ENCODE measurements at regions not wholly inside any gene's neighbourhood (a gene's known extent, or its start where the extent isn't known, plus 50 kb on each side); places are given as distances from the start of the nearest gene placed in this dataset.

- TF ChIP-seq ZNF449 (tag by site-specific recombination; IDR thresholded peaks at IDR 0.05) (no peak), ZNF521 (tag by site-specific recombination; IDR thresholded peaks at IDR 0.05) (no peak), PRDM1 (tag by site-specific recombination; IDR thresholded peaks at IDR 0.05) (no peak), BCL11A (tag by site-specific recombination; IDR thresholded peaks at IDR 0.05; ENCODE audit: low read depth) (no peak), ZNF654 (tag by site-specific recombination; IDR thresholded peaks at IDR 0.05; ENCODE audit: low read depth) (no peak), WT1 (tag by site-specific recombination; IDR thresholded peaks at IDR 0.05) (no peak), PBX3 (CRISPR knock-in tag; IDR thresholded peaks at IDR 0.05) (no peak), ZNF169 (tag by site-specific recombination; IDR thresholded peaks at IDR 0.05) (no peak)
Measured at GRCh38 chr2:18432999-18433398, 127.5 kb downstream of the RDH14 start (continued).

- no peaks in the 10 kb centered on the region for H3K36me3 ChIP-seq (ENCODE audit: control insufficient read depth in 2 of 2, insufficient read depth in 1 of 2, low read length in 2 of 2)
- CTCF ChIA-PET = interaction anchor here (0.8 kb wide), 1 partner anchor 90 kb away, joined by 3 read pairs; no protein-coding TSS in a partner anchor
- POLR2A ChIA-PET = no interaction called here
Measured at GRCh38 chr2:18430996-18431748, 129.3 kb downstream of the RDH14 start.

GRCh38 chr2:18428516-18428915 lies 131.9 kb downstream of the RDH14 start:
- ChIA-PET POLR2A (no interaction called here), CTCF (no interaction called here)
- no peak overlapping the region for H3K27ac ChIP-seq (ENCODE audit: extremely low read depth, low read depth, low read length)
- no peaks in the 10 kb centered on the region for H3K9me3 ChIP-seq (ENCODE audit: control insufficient read depth, insufficient read depth, low read depth, low read length)
- H3K4me1 ChIP-seq (ENCODE audit: control insufficient read depth, insufficient read depth, low read length) = no peaks in the 10 kb centered on the region
- H3K4me3 ChIP-seq (ENCODE audit: low read depth, low read length) = no peak overlapping the region
- TF ChIP-seq ZBTB6 (tag by site-specific recombination; IDR thresholded peaks at IDR 0.05) (no peak), ZNF211 (tag by site-specific recombination; IDR thresholded peaks at IDR 0.05; ENCODE audit: low read depth) (no peak), KLF17 (tag by site-specific recombination; IDR thresholded peaks at IDR 0.05) (no peak), KLF16 (tag by site-specific recombination; IDR thresholded peaks at IDR 0.05) (no peak), ZNF132 (tag by site-specific recombination; IDR thresholded peaks at IDR 0.05; ENCODE audit: borderline replicate concordance) (no peak), EGR2 (tag by site-specific recombination; IDR thresholded peaks at IDR 0.05; ENCODE audit: low read depth) (no peak), HOXC10 (CRISPR knock-in tag; IDR thresholded peaks at IDR 0.05) (no peak), ZFHX2 (tag by site-specific recombination; conservative IDR thresholded peaks at IDR 0.05) (no peak), CTCF (tag by site-specific recombination; IDR thresholded peaks at IDR 0.05) (no peak), ZNF624 (tag by site-specific recombination; IDR thresholded peaks at IDR 0.05) (no peak), ZNF16 (tag by site-specific recombination; IDR thresholded peaks at IDR 0.05; ENCODE audit: low read depth) (no peak), ZNF558 (tag by site-specific recombination; IDR thresholded peaks at IDR 0.05) (no peak), ZNF221 (tag by site-specific recombination; IDR thresholded peaks at IDR 0.05; ENCODE audit: borderline replicate concordance) (no peak), KLF8 (tag by site-specific recombination; IDR thresholded peaks at IDR 0.05) (no peak), SP2 (tag by site-specific recombination; IDR thresholded peaks at IDR 0.05) (no peak)
- H3K36me3 ChIP-seq (ENCODE audit: control insufficient read depth in 2 of 2, insufficient read depth in 1 of 2, low read length in 2 of 2) = no peaks in the 10 kb centered on the region

More at GRCh38 chr2:18430996-18431748, 129.3 kb downstream of the RDH14 start:
- no peak overlapping the region for H3K4me3 ChIP-seq (ENCODE audit: low read depth, low read length)
- H3K27ac ChIP-seq (ENCODE audit: extremely low read depth, low read depth, low read length) = no peak overlapping the region
- H3K4me1 ChIP-seq (ENCODE audit: control insufficient read depth, insufficient read depth, low read length) = no peaks in the 10 kb centered on the region
- H3K9me3 ChIP-seq (ENCODE audit: control insufficient read depth, insufficient read depth, low read depth, low read length) = no peaks in the 10 kb centered on the region
- TF ChIP-seq ZNF133 (tag by site-specific recombination; IDR thresholded peaks at IDR 0.05) (no peak), ZBTB17 (tag by site-specific recombination; IDR thresholded peaks at IDR 0.05) (no peak)

Data from HEK293 (cell line).